Prostate gland (tissue), 2 donors: ENCODE measurements at regions not wholly inside any gene's neighbourhood (a gene's known extent, or its start where the extent isn't known, plus 50 kb on each side); places are given as distances from the start of the nearest gene placed in this dataset.

ENCODE experiments used
- POLR2A ChIP-seq: fragments of 450-650 bp; IDR thresholded peaks from one replicate; pipeline ENCODE4 v1.6.1; 2016; ENCODE audit warnings: antibody characterized with exemption, mild to moderate bottlenecking
- POLR2AphosphoS5 ChIP-seq: sonication (generic); formaldehyde crosslinking; IDR thresholded peaks from one replicate; pipeline ENCODE4 v1.6.1; 2017; ENCODE audit warnings: antibody characterized with exemption
- TF ChIP-seq, protein P1 (sequence below), 4 experiments: fragments of 200-600 bp in 2 of 4; fragments of 450-650 bp in 2 of 4; sonication (generic) in 2 of 4; IDR thresholded peaks; 1 replicate in 3 of 4; 2 replicates in 1 of 4; pipeline ENCODE4 v1.5.1; 2016 to 2019; ENCODE audit warnings: antibody characterized with exemption in 4 of 4, mild to moderate bottlenecking in 2 of 4, moderate library complexity in 2 of 4

- TF ChIP-seq, protein P1, sequence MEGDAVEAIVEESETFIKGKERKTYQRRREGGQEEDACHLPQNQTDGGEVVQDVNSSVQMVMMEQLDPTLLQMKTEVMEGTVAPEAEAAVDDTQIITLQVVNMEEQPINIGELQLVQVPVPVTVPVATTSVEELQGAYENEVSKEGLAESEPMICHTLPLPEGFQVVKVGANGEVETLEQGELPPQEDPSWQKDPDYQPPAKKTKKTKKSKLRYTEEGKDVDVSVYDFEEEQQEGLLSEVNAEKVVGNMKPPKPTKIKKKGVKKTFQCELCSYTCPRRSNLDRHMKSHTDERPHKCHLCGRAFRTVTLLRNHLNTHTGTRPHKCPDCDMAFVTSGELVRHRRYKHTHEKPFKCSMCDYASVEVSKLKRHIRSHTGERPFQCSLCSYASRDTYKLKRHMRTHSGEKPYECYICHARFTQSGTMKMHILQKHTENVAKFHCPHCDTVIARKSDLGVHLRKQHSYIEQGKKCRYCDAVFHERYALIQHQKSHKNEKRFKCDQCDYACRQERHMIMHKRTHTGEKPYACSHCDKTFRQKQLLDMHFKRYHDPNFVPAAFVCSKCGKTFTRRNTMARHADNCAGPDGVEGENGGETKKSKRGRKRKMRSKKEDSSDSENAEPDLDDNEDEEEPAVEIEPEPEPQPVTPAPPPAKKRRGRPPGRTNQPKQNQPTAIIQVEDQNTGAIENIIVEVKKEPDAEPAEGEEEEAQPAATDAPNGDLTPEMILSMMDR (IDR thresholded peaks at IDR 0.05) = no peak
- no peak for TF ChIP-seq POLR2AphosphoS5
- no peak for TF ChIP-seq POLR2A
These were observed 387.8 kb downstream of the FLRT2 start for GRCh38 chr14:85917716-85918115.
